ENCODE measurements at regions not wholly inside any gene's neighbourhood (a gene's known extent, or its start where the extent isn't known, plus 50 kb on each side); places are given as distances from the start of the nearest gene placed in this dataset.

DNA sequence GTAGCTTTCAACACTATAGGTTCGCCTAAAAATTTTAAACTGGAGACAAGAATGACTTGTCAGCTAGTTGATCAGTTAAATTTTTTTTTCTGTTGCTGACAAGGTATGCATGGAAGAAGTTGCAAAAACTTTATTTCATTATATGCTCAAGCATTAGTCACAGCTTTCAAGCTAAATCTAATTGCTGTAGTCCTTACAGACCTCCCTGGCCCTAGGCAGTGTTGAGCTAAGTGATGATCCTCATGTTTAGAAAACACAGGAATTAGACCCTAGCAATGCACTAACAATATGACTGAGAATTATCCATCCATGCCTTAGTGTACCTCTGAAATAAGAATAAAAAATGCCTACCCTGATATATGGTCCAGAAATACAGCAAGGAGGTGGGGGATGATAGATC lies 253.4 kb downstream of the SP3 start:
- TF ChIP-seq, protein P1, sequence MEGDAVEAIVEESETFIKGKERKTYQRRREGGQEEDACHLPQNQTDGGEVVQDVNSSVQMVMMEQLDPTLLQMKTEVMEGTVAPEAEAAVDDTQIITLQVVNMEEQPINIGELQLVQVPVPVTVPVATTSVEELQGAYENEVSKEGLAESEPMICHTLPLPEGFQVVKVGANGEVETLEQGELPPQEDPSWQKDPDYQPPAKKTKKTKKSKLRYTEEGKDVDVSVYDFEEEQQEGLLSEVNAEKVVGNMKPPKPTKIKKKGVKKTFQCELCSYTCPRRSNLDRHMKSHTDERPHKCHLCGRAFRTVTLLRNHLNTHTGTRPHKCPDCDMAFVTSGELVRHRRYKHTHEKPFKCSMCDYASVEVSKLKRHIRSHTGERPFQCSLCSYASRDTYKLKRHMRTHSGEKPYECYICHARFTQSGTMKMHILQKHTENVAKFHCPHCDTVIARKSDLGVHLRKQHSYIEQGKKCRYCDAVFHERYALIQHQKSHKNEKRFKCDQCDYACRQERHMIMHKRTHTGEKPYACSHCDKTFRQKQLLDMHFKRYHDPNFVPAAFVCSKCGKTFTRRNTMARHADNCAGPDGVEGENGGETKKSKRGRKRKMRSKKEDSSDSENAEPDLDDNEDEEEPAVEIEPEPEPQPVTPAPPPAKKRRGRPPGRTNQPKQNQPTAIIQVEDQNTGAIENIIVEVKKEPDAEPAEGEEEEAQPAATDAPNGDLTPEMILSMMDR (IDR thresholded peaks at IDR 0.05): no peak
- TF ChIP-seq POLR2AphosphoS5 (IDR thresholded peaks at IDR 0.05) (no peak), POLR2A (IDR thresholded peaks at IDR 0.05) (no peak)

All from prostate gland (tissue), 2 donors.